B cell (primary cell): ENCODE measurements at regions not wholly inside any gene's neighbourhood (a gene's known extent, or its start where the extent isn't known, plus 50 kb on each side); places are given as distances from the start of the nearest gene placed in this dataset.

Source experiments
- ATAC-seq: fragments of 200-7000 bp; cut with Tn5 transposase; one replicate; pipeline ENCODE4 v1.10.0; 2021; ENCODE audit warnings: low read depth, mild to moderate bottlenecking, moderate number of reproducible peaks, moderate library complexity
- CTCF ChIA-PET: fragments of 350-600 bp; sonication (Branson Sonifier 250); formaldehyde crosslinking; loops from one replicate; lab custom pipeline; 2021; ENCODE audit warnings: antibody characterized with exemption, inconsistent platforms; lab: Charles Lee
- POLR2A ChIA-PET: fragments of 350-600 bp; sonication (Branson Sonifier 250); formaldehyde crosslinking; loops from one replicate; lab custom pipeline; 2021; ENCODE audit warnings: antibody characterized with exemption; lab: Charles Lee
- DNase-seq: peaks from one replicate; pipeline ENCODE4 v3.0.0; 2013
- H2AFZ ChIP-seq: 2 replicates; pipeline ENCODE4 v1.6.1; 2012; ENCODE audit warnings: mild to moderate bottlenecking, low read depth, low read length; ENCODE audit not compliant: insufficient read depth, poor library complexity, severe bottlenecking
- H3K27ac ChIP-seq, 2 donors: 1 replicate in 1 of 2; 2 replicates in 1 of 2; pipeline ENCODE4 v1.5.1; 2012 to 2013; ENCODE audit warnings: low read length in 2 of 2, mild to moderate bottlenecking in 2 of 2, moderate library complexity in 1 of 2
- H3K27me3 ChIP-seq, 4 experiments: fragments of 200-600 bp in 1 of 4; sonication (generic) in 1 of 4; replicated peaks in 1 of 4; 1 replicate in 2 of 4; 2 replicates in 2 of 4; pipeline versions ENCODE4 v1.6.1 to v1.7.0; 2013 to 2016; ENCODE audit warnings: low read length in 3 of 4, mild to moderate bottlenecking in 2 of 4, mixed read lengths in 1 of 4, moderate library complexity in 1 of 4; ENCODE audit not compliant: insufficient read depth in 4 of 4, control insufficient read depth in 3 of 4; ENCODE audit errors: control extremely low read depth in 1 of 4
- H3K36me3 ChIP-seq, 2 experiments: replicated peaks in 1 of 2; 1 replicate in 1 of 2; 2 replicates in 1 of 2; pipeline versions ENCODE4 v1.6.1 to v1.7.1; 2013; ENCODE audit warnings: low read length in 1 of 2; ENCODE audit not compliant: insufficient read depth in 2 of 2, control insufficient read depth in 1 of 2; ENCODE audit errors: control extremely low read depth in 1 of 2, extremely low read depth in 1 of 2
- H3K4me1 ChIP-seq, 2 donors: fragments of 200-600 bp in 1 of 2; sonication (generic) in 1 of 2; 1 replicate in 1 of 2; 2 replicates in 1 of 2; pipeline versions ENCODE4 v1.5.1 to v1.6.1; 2013 to 2017; ENCODE audit warnings: low read length in 2 of 2; ENCODE audit not compliant: control insufficient read depth in 2 of 2, insufficient read depth in 2 of 2
- H3K4me2 ChIP-seq: replicated peaks from 2 replicates; pipeline ENCODE3; 2012; ENCODE audit warnings: mild to moderate bottlenecking, low read depth, low read length; ENCODE audit not compliant: poor library complexity, severe bottlenecking
- H3K4me3 ChIP-seq, 5 experiments: fragments of 200-600 bp in 1 of 5; sonication (generic) in 1 of 5; 1 replicate in 3 of 5; 2 replicates in 2 of 5; pipeline versions ENCODE4 v1.5.1 to v1.7.0; 2011 to 2016; ENCODE audit warnings: low read length in 4 of 5, mild to moderate bottlenecking in 4 of 5, low read depth in 2 of 5, control low read depth in 1 of 5, moderate library complexity in 1 of 5; ENCODE audit not compliant: insufficient read depth in 1 of 5; ENCODE audit errors: control extremely low read depth in 1 of 5, extremely low read depth in 1 of 5
- H3K79me2 ChIP-seq: fragments of 200-600 bp; sonication (generic); one replicate; pipeline ENCODE4 v1.6.0; 2016; ENCODE audit warnings: low read length; ENCODE audit not compliant: control insufficient read depth, insufficient read depth
- H3K9ac ChIP-seq: fragments of 200-600 bp; sonication (generic); 2 replicates; pipeline ENCODE4 v1.6.1; 2017; ENCODE audit warnings: mild to moderate bottlenecking, low read length, moderate library complexity
- H3K9me3 ChIP-seq, 3 donors: one replicate each; pipeline versions ENCODE4 v1.6.1 to v1.7.1; 2013; ENCODE audit warnings: low read length in 2 of 3; ENCODE audit not compliant: control insufficient read depth in 2 of 3, insufficient read depth in 1 of 3; ENCODE audit errors: control extremely low read depth in 1 of 3
- H4K20me1 ChIP-seq: 2 replicates; pipeline ENCODE4 v1.6.0; 2012; ENCODE audit warnings: mild to moderate bottlenecking, low read length; ENCODE audit not compliant: insufficient read depth, control insufficient read depth, poor library complexity, severe bottlenecking
- H3K27ac Mint-ChIP-seq: one replicate; pipeline ENCODE4 v1.8.0; 2021; ENCODE audit warnings: mixed read lengths
- H3K27me3 Mint-ChIP-seq: one replicate; pipeline ENCODE4 v1.8.0; 2021; ENCODE audit warnings: mixed read lengths
- H3K4me1 Mint-ChIP-seq: one replicate; pipeline ENCODE4 v1.8.0; 2021; ENCODE audit warnings: mixed read lengths
- H3K4me3 Mint-ChIP-seq: one replicate; pipeline ENCODE4 v1.8.0; 2021; ENCODE audit warnings: mixed read lengths
- H3K9me3 Mint-ChIP-seq: one replicate; pipeline ENCODE4 v1.8.0; 2022; ENCODE audit warnings: mixed read lengths; ENCODE audit not compliant: insufficient read depth
- CTCF ChIP-seq: fragments of 200-600 bp; IDR thresholded peaks from one replicate; pipeline ENCODE4 v1.8.0; 2022; ENCODE audit warnings: antibody characterized with exemption, mild to moderate bottlenecking
- EZH2 ChIP-seq: IDR thresholded peaks from 2 replicates; pipeline ENCODE4 v1.6.1; 2012; ENCODE audit warnings: borderline replicate concordance, low read depth, mild to moderate bottlenecking, moderate library complexity, low read length; ENCODE audit not compliant: insufficient read depth, poor library complexity, severe bottlenecking
- WGBS: methylation state at CpG from one replicate; pipeline ENCODE4 v1.1.5; 2013; ENCODE audit warnings: missing lambda C conversion rate; ENCODE audit not compliant: insufficient coverage; 5-methylcytosine and 5-hydroxymethylcytosine counted together
- intact Hi-C: fragments of 100-400 bp; cut with micrococcal nuclease; formaldehyde crosslinking; loops from one replicate; pipeline ENCODE4 v1.10.0; 2022

GRCh38 chr1:245019910-245020486 is 134.8 kb upstream of the KIF26B start:
- Histone ChIP-seq H3K4me1 (peaks cover 6 to 10% of the 10 kb centered on the region in 2 donors), H3K4me2 (peak overlapping the region; percentile 28), H3K9ac (no peak overlapping the region), H3K27ac (no peak overlapping the region), H3K9me3 (no peaks in the 10 kb centered on the region), H3K36me3 (no peaks in the 10 kb centered on the region), H3K27me3 (no peaks in the 10 kb centered on the region), H4K20me1 (no peaks in the 10 kb centered on the region), H2AFZ (no peak overlapping the region), H3K79me2 (no peaks in the 10 kb centered on the region), H3K4me3 (no peak overlapping the region)
- DNase-seq (no peak), ATAC-seq (peak; percentile 53)
- Mint-ChIP-seq H3K27me3 (no peaks in the 10 kb centered on the region), H3K9me3 (no peaks in the 10 kb centered on the region), H3K4me3 (no peak overlapping the region), H3K4me1 (peaks cover 16% of the 10 kb centered on the region), H3K27ac (no peak overlapping the region)
- ChIA-PET CTCF (interaction anchor here (0.5 kb wide), 1 partner anchor 12 kb away, joined by 3 read pairs; no protein-coding TSS in a partner anchor), POLR2A (no interaction called here)
- TF ChIP-seq EZH2 (no peak), CTCF (no peak)
- intact Hi-C loops: loop anchor here (5.0 kb wide), 1 partner anchor 48 kb away; no protein-coding TSS in a partner anchor
- 13% methylated on average over 2 of the region's 6 CpGs for WGBS

GRCh38 chr1:245016700-245017099 is 138.1 kb upstream of the KIF26B start:
- intact Hi-C loops: no loop called here
- Mint-ChIP-seq H3K27ac (no peak overlapping the region), H3K9me3 (no peaks in the 10 kb centered on the region), H3K4me1 (peaks cover 16% of the 10 kb centered on the region), H3K27me3 (no peaks in the 10 kb centered on the region), H3K4me3 (no peak overlapping the region)
- no peak for TF ChIP-seq EZH2
- Histone ChIP-seq H3K27me3 (no peaks in the 10 kb centered on the region), H3K27ac (no peak overlapping the region), H3K9me3 (no peaks in the 10 kb centered on the region), H3K4me2 (no peak overlapping the region), H4K20me1 (no peaks in the 10 kb centered on the region), H2AFZ (no peak overlapping the region), H3K9ac (no peak overlapping the region), H3K4me3 (no peak overlapping the region), H3K4me1 (peaks cover 6 to 10% of the 10 kb centered on the region in 2 donors), H3K79me2 (no peaks in the 10 kb centered on the region), H3K36me3 (no peaks in the 10 kb centered on the region)
- 92% methylated on average over 2 of the region's 4 CpGs for WGBS
- ChIA-PET POLR2A (no interaction called here), CTCF (no interaction called here)
- ATAC-seq: no peak
- DNase-seq: no peak
